MM.1S (cell line): ENCODE measurements at regions not wholly inside any gene's neighbourhood (a gene's known extent, or its start where the extent isn't known, plus 50 kb on each side); places are given as distances from the start of the nearest gene placed in this dataset.

Source experiments
- EZH2 ChIP-seq: fragments of 300-600 bp; sonication (generic); optimal IDR thresholded peaks from 2 replicates; pipeline ENCODE3; 2017; ENCODE audit warnings: low read depth, mild to moderate bottlenecking, antibody characterized with exemption, low read length, mixed read lengths
- TF ChIP-seq, protein P1 (sequence below): fragments of 300-600 bp; sonication (generic); IDR thresholded peaks from 2 replicates; pipeline ENCODE4 v1.5.1; 2016; ENCODE audit warnings: antibody characterized with exemption, low read length, mixed read lengths

DNA sequence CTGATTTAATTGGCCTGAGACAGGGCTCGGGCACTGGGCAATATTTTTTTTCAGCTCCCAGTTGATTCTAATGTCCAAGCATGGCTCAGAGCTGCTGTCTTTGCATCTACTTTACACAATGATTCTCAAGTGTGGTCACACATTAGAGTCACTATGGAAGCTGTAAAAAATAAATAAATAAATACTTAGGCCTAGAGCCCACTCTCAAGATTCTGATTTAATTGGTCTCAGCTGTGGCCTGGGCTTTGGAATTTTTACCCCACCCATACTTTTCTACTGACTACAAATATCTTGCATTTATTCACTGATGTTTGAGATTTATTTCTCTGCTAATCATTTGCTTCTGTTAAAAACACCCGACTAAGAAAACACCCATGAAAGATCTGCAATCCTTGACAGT is 145.7 kb upstream of the SRD5A2 start:
- TF ChIP-seq, protein P1, sequence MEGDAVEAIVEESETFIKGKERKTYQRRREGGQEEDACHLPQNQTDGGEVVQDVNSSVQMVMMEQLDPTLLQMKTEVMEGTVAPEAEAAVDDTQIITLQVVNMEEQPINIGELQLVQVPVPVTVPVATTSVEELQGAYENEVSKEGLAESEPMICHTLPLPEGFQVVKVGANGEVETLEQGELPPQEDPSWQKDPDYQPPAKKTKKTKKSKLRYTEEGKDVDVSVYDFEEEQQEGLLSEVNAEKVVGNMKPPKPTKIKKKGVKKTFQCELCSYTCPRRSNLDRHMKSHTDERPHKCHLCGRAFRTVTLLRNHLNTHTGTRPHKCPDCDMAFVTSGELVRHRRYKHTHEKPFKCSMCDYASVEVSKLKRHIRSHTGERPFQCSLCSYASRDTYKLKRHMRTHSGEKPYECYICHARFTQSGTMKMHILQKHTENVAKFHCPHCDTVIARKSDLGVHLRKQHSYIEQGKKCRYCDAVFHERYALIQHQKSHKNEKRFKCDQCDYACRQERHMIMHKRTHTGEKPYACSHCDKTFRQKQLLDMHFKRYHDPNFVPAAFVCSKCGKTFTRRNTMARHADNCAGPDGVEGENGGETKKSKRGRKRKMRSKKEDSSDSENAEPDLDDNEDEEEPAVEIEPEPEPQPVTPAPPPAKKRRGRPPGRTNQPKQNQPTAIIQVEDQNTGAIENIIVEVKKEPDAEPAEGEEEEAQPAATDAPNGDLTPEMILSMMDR, result no peak
- TF ChIP-seq EZH2, result no peak
